Fibroblast of the aortic adventitia (primary cell): ENCODE measurements at regions not wholly inside any gene's neighbourhood (a gene's known extent, or its start where the extent isn't known, plus 50 kb on each side); places are given as distances from the start of the nearest gene placed in this dataset.

Source experiments
- DNase-seq: peaks from one replicate; pipeline ENCODE4 v3.0.0-alpha.2; 2010; ENCODE audit warnings: low read depth
- H3K4me3 ChIP-seq: 2 replicates; pipeline ENCODE4 v1.5.1; 2011; ENCODE audit warnings: low read depth, mild to moderate bottlenecking, control low read depth, low read length, moderate library complexity
- CTCF ChIP-seq: IDR thresholded peaks from 2 replicates; pipeline ENCODE4 v1.5.1; 2011; ENCODE audit warnings: mild to moderate bottlenecking, low read length, control low read depth, inconsistent platforms; ENCODE audit not compliant: insufficient read depth

GRCh38 chr4:184274286-184274951 is 56.7 kb upstream of the ENPP6 start:
- no peak for DNase-seq
- H3K4me3 ChIP-seq, result no peak overlapping the region
- TF ChIP-seq CTCF, result no peak

GRCh38 chr4:184273166-184274147 is 55.8 kb upstream of the ENPP6 start:
- no peak overlapping the region for H3K4me3 ChIP-seq
- DNase-seq, result no peak
- no peak for TF ChIP-seq CTCF

- TF ChIP-seq CTCF, result no peak
- H3K4me3 ChIP-seq, result no peak overlapping the region
- no peak for DNase-seq
These were observed 53.2 kb upstream of the ENPP6 start for GRCh38 chr4:184270808-184271413.

- TF ChIP-seq CTCF, result no peak
- DNase-seq, result no peak
- H3K4me3 ChIP-seq, result no peak overlapping the region
These were observed 52.3 kb upstream of the ENPP6 start for GRCh38 chr4:184269879-184270430.

GRCh38 chr4:184268584-184269160 is 51.0 kb upstream of the ENPP6 start:
- TF ChIP-seq CTCF, result no peak
- no peak for DNase-seq
- H3K4me3 ChIP-seq, result no peak overlapping the region
